Erythroblast (primary cell): ENCODE measurements at regions not wholly inside any gene's neighbourhood (a gene's known extent, or its start where the extent isn't known, plus 50 kb on each side); places are given as distances from the start of the nearest gene placed in this dataset.
"Not testable (repeated sequence)": the region's sequence is repeated elsewhere in the genome, so short reads cannot be mapped to it uniquely, and the experiment has no call there.

ENCODE experiments used
- DNase-seq, 2 experiments: peaks; one replicate each; lab custom pipeline; 2025; lab: John Stamatoyannopoulos, UW
- GATA1 ChIP-seq: IDR thresholded peaks from 2 replicates; pipeline ENCODE4 v1.6.1; 2011; ENCODE audit warnings: low read depth, mild to moderate bottlenecking, control low read depth, low read length, moderate library complexity
- POLR2A ChIP-seq: IDR thresholded peaks from 2 replicates; pipeline ENCODE4 v1.6.1; 2011; ENCODE audit warnings: mild to moderate bottlenecking, low read length

GRCh38 chr18:22286585-22286984 is 117.2 kb downstream of the GATA6 start:
- DNase-seq: no peak
- no peak for TF ChIP-seq POLR2A
- no peak for TF ChIP-seq GATA1

GRCh38 chr18:22285361-22286140 is 116.2 kb downstream of the GATA6 start:
- no peak for DNase-seq
- TF ChIP-seq GATA1 (no peak), POLR2A (no peak)

- TF ChIP-seq POLR2A (no peak), GATA1 (no peak)
- DNase-seq: no peak
Observed at GRCh38 chr18:22284581-22285360, 115.4 kb downstream of the GATA6 start.

- DNase-seq: not testable (repeated sequence)
Observed at GRCh38 chr18:22283855-22284254, 114.5 kb downstream of the GATA6 start.

GRCh38 chr18:22283397-22283796 is 114.0 kb downstream of the GATA6 start:
- TF ChIP-seq POLR2A (no peak), GATA1 (no peak)
- DNase-seq: no peak

GRCh38 chr18:22283116-22283395 is 113.7 kb downstream of the GATA6 start:
- no peak for DNase-seq
- TF ChIP-seq GATA1 (no peak), POLR2A (no peak)

- no peak for TF ChIP-seq GATA1
- TF ChIP-seq POLR2A: no peak
- DNase-seq: no peak
Observed at GRCh38 chr18:22282311-22283115, 113.1 kb downstream of the GATA6 start.

GRCh38 chr18:22280453-22280750 is 111.0 kb downstream of the GATA6 start:
- DNase-seq: no peak
- TF ChIP-seq GATA1: no peak
- TF ChIP-seq POLR2A: no peak

- TF ChIP-seq POLR2A (no peak), GATA1 (no peak)
- no peak for DNase-seq
Observed at GRCh38 chr18:22279741-22280452, 110.5 kb downstream of the GATA6 start.

- DNase-seq: no peak
- TF ChIP-seq GATA1 (no peak), POLR2A (no peak)
Observed at GRCh38 chr18:22278798-22279197, 109.4 kb downstream of the GATA6 start.

- DNase-seq: no peak
- TF ChIP-seq POLR2A (no peak), GATA1 (no peak)
Observed at GRCh38 chr18:22277758-22278157, 108.4 kb downstream of the GATA6 start.

- TF ChIP-seq POLR2A: no peak
- no peak for DNase-seq
Observed at GRCh38 chr18:22276334-22276713, 106.9 kb downstream of the GATA6 start.

GRCh38 chr18:22275706-22276333 is 106.4 kb downstream of the GATA6 start:
- TF ChIP-seq GATA1 (no peak), POLR2A (no peak)
- DNase-seq: no peak
